NCI-H1092 (cell line): ENCODE measurements at regions not wholly inside any gene's neighbourhood (a gene's known extent, or its start where the extent isn't known, plus 50 kb on each side); places are given as distances from the start of the nearest gene placed in this dataset.

Source experiments
- DNase-seq: peaks from one replicate; lab custom pipeline; 2025; lab: John Stamatoyannopoulos, UW

GRCh38 chr2:48140586-48140985 is 173.9 kb upstream of the FOXN2 start:
- DNase-seq, result no peak

GRCh38 chr2:48144777-48145176 is 169.7 kb upstream of the FOXN2 start:
- DNase-seq, result no peak

GRCh38 chr2:48145845-48146452 is 168.5 kb upstream of the FOXN2 start:
- no peak for DNase-seq

- DNase-seq, result no peak
Measured at GRCh38 chr2:48146552-48146951, 167.9 kb upstream of the FOXN2 start.

GRCh38 chr2:48147719-48148118 is 166.8 kb upstream of the FOXN2 start:
- DNase-seq, result no peak

GRCh38 chr2:48148841-48149430 is 165.5 kb upstream of the FOXN2 start:
- DNase-seq, result no peak

- DNase-seq, result no peak
Measured at GRCh38 chr2:48157150-48157549, 157.3 kb upstream of the FOXN2 start.

- DNase-seq, result no peak
Measured at GRCh38 chr2:48161628-48162027, 152.9 kb upstream of the FOXN2 start.

- DNase-seq, result no peak
Measured at GRCh38 chr2:48162742-48163141, 151.7 kb upstream of the FOXN2 start.

- no peak for DNase-seq
Measured at GRCh38 chr2:48165070-48165753, 149.3 kb upstream of the FOXN2 start.

GRCh38 chr2:48169141-48169592 is 145.3 kb upstream of the FOXN2 start:
- no peak for DNase-seq

GRCh38 chr2:48170281-48170680 is 144.2 kb upstream of the FOXN2 start:
- DNase-seq, result no peak

GRCh38 chr2:48173141-48173540 is 141.3 kb upstream of the FOXN2 start:
- no peak for DNase-seq

GRCh38 chr2:48174503-48174902 is 140.0 kb upstream of the FOXN2 start:
- no peak for DNase-seq

GRCh38 chr2:48175254-48175653 is 139.2 kb upstream of the FOXN2 start:
- no peak for DNase-seq

GRCh38 chr2:48175656-48176055 is 138.8 kb upstream of the FOXN2 start:
- DNase-seq, result no peak

- no peak for DNase-seq
Measured at GRCh38 chr2:48176876-48177275, 137.6 kb upstream of the FOXN2 start.

GRCh38 chr2:48178611-48179010 is 135.9 kb upstream of the FOXN2 start:
- no peak for DNase-seq

- DNase-seq, result no peak
Measured at GRCh38 chr2:48180557-48180956, 133.9 kb upstream of the FOXN2 start.

GRCh38 chr2:48183276-48183675 is 131.2 kb upstream of the FOXN2 start:
- DNase-seq, result no peak

- no peak for DNase-seq
Measured at GRCh38 chr2:48183991-48184390, 130.5 kb upstream of the FOXN2 start.

- no peak for DNase-seq
Measured at GRCh38 chr2:48187503-48187902, 127.0 kb upstream of the FOXN2 start.

- no peak for DNase-seq
Measured at GRCh38 chr2:48189552-48190228, 124.8 kb upstream of the FOXN2 start.
